NCI-H1694 (cell line): ENCODE measurements at regions not wholly inside any gene's neighbourhood (a gene's known extent, or its start where the extent isn't known, plus 50 kb on each side); places are given as distances from the start of the nearest gene placed in this dataset.
"Not testable (repeated sequence)": the region's sequence is repeated elsewhere in the genome, so short reads cannot be mapped to it uniquely, and the experiment has no call there.

Source experiments
- DNase-seq: peaks from one replicate; lab custom pipeline; 2025; lab: John Stamatoyannopoulos, UW

GRCh38 chr9:102728946-102729345 lies 266.2 kb upstream of the CYLC2 start:
- no peak for DNase-seq

DNA sequence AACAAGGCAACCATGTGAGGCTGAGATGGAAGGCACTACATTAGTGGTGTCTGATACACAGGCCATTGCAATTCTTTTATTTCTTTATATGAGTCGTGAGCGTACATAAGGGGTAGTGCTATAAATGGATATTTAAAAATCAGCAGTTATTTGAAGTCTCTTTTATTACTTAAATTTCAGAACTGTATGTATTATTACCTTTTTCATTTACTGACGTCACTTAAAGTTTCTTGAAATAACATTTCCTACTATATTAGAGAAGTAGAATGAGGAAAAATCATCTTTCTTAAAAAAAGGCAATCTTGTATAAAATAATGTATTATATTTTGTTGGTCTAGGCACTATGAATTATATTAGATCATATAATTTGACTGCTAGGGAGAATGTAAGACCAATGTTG lies 280.9 kb upstream of the CYLC2 start:
- DNase-seq: no peak

- not testable (repeated sequence) for DNase-seq
Observed at GRCh38 chr9:102712910-102713309, 282.2 kb upstream of the CYLC2 start.

- no peak for DNase-seq
Observed at GRCh38 chr9:102700936-102701335, 294.2 kb upstream of the CYLC2 start.

GRCh38 chr9:102669220-102669619 lies 325.9 kb upstream of the CYLC2 start:
- DNase-seq: no peak

DNA sequence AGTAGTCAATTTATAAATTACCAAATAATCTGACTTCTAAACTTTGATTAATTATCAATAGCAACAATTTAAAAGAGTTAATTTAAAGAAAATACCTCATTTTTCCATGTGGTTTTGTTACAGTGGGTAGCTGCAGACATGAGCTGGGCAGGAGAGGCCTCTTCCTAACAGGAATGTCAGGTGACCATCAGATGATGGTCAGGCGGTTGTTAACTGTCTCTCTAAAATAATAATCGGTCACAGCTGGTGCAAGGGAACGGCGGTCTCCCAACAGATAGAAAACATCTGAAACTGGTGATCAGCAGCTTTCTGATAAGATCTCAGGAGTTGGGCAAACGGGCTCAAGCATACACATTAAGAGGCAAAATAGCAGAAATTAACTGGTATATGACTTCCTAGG lies 342.7 kb upstream of the CYLC2 start:
- DNase-seq: no peak

- DNase-seq: no peak
Observed at GRCh38 chr9:102650896-102651295, 344.2 kb upstream of the CYLC2 start.

DNA sequence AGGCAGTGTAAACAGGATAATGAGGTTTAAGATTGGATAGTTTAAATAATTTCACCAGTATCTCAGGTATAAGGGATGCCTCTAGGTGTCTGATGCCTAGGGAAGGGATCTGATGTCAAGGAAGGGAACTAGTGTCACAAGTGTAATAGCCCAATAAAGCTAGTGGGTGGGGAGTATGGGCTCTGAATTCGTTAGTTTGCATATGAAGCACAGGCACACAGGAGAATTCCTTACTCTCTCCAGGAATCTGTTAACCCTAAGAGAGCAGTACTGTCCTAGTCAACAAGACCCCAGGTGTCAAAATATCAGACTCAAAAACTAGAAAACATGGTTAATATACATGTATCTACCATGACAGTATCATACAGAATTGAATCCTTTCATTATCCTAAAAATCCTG lies 352.5 kb upstream of the CYLC2 start:
- no peak for DNase-seq

GRCh38 chr9:102631559-102631958 lies 363.6 kb upstream of the CYLC2 start:
- DNase-seq: peak; percentile 26

- DNase-seq: no peak
Observed at GRCh38 chr9:102609461-102609860, 385.7 kb upstream of the CYLC2 start.

- not testable (repeated sequence) for DNase-seq
Observed at GRCh38 chr9:102603198-102604195, 391.6 kb upstream of the CYLC2 start.

GRCh38 chr9:102594241-102594640 lies 400.9 kb upstream of the CYLC2 start:
- DNase-seq: no peak

DNA sequence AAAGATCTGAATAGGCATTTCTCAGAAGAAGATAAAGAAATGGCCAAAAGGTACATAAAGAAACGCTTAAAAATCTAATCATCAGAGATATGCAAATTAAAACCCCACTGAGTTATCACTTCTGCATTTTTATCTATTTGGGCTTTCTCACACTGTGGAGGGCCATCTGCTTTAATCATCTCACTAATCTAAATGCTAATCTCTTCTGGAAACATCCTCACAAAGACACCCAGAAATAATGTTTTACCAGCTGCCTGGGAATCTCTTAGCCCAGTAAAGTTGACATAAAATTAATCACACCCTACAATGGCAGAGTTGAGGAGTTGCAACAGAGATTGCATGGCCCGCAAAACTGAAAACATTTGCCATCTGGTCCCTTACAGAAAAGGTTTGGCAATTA lies 407.9 kb upstream of the CYLC2 start:
- DNase-seq: no peak

DNA sequence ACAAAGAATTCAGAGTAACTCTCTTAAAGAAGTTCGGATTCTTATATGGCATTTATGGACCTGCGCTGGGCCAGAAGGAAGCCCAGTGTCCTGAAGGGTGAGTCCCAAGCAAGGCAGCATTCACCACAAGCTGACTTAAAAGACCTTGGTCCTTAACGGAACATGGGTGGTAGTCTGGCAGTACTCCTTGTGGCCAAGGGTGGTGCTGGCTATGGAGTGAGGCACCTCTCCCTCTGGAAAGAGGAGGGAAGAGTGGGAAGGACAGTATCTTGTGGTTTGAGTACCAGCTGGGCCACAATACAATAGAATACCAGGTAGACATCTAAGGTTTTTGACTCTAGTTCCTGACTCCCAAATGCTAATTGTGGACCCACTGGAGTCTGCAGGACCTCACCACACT lies 425.7 kb upstream of the CYLC2 start:
- DNase-seq: no peak

DNA sequence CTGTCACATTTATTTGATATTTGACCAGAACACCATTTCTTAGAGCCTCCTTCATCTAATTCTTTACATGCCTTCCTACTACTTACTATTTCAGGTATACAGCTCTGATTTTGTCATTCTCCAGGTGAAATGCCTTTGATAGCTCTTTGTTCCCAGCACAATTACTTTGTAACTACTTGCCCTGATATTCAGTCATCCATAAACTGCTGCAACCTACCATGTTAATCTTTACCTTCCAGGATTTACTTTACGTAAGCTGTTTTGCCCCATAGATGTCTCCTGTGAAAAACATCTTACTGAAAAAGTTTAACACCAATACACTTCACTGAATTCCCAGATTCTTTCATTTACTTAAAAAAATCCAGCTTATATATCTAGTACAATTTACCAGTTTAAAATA lies 443.8 kb upstream of the CYLC2 start:
- no peak for DNase-seq

GRCh38 chr9:102550886-102551285 lies 444.2 kb upstream of the CYLC2 start:
- DNase-seq: no peak

- DNase-seq: no peak
Observed at GRCh38 chr9:102550266-102550665, 444.9 kb upstream of the CYLC2 start.

DNA sequence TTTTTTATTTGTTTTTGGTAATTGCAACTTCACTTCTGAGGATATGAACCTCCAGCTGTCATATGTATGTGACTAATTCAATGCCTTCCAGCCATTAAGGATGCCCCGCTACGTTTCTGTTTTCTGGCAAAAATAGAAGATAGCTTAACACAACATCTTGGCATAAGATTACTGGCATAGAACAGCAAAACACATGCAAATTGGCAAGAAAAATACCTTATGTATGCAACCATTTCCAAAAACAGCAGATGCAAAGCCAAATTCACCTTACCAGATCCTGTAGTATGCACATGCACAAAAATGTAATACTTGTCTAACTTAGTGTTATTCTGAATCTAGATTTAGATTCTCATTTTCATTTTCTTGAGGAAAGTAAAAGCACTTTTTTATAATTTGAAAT lies 461.1 kb upstream of the CYLC2 start:
- no peak for DNase-seq

DNA sequence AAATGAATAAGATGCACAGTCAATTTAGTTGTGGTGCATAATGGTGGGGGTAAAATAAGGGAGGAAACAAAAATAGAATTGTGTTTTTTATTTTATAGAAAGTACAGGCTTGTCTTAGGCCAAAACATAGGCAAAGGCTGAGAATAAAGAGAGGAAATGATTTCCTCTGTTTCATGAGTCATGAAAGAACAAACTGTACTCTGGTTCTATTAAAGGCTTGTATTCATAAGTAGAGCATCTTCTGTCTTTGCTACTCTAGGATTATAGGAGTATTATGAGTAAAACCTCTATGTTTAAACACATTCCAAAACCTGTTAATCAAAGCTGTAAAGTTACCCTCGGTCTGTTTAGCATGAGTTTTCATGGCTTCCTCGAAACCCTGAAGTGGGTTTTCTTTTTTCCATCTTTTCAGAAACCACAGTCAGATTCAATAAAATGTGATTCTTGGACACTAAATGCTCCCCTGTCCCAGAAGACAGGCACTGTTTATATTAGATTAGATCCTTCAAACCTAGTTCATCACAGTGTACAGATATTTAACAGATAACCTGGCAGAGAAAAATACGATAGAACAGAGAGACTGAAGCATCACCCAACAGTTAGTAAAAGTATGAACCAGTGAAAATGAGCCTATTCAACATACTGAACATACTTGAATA lies 473.9 kb upstream of the CYLC2 start:
- no peak for DNase-seq

DNA sequence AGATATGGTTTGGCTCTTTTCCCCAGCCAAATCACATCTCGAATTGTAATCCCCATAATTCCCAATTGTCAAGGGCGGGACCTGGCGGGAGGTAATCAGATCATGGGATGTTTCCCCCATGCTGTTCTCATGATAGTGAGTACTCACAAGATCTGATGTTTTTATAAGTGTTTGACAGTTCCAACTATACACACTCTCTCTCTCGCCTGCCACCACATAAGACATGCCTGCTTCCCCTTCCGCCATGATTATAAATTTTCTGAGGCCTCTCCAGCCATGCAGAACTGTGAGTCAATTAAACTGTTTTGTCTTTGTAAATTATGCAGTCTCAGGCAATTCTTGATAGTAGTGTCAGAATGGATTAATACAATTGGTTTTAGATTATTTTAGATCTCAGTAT lies 475.7 kb upstream of the CYLC2 start:
- no peak for DNase-seq

DNA sequence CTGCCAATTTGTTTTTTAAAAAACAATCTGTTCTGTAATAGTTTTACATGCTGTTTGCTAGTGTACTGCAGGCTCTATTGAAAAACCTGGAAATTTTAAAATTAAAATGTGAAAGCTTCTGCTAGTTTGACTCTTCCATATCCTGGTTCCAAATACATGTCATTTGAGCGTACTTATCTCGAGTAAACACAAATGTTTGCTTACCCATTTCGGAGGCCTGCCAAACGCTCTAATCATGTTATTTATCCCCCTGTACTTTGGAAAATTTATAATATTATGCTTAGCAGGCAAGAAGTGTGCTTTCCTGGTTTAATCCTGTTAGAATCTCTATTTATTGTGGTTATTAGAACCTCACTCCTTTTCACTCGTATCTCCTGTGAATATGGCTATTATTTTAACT lies 476.8 kb upstream of the CYLC2 start:
- no peak for DNase-seq

- no peak for DNase-seq
Observed at GRCh38 chr9:102514541-102514940, 480.6 kb upstream of the CYLC2 start.

GRCh38 chr9:102507044-102507687 lies 488.0 kb upstream of the CYLC2 start:
- DNase-seq: no peak
